Ascending aorta (tissue), 2 donors: ENCODE measurements at regions not wholly inside any gene's neighbourhood (a gene's known extent, or its start where the extent isn't known, plus 50 kb on each side); places are given as distances from the start of the nearest gene placed in this dataset.

ENCODE experiments used
- DNase-seq, 2 donors: peaks; one replicate each; pipeline ENCODE4 v3.0.0-alpha.2; 2019; ENCODE audit warnings: low spot score in 2 of 2
- H3K27ac ChIP-seq, 2 donors: fragments of 200-600 bp; sonication (generic); one replicate each; pipeline ENCODE4 v1.5.1; 2016 to 2017; ENCODE audit warnings: mild to moderate bottlenecking in 1 of 2
- H3K27me3 ChIP-seq: fragments of 200-600 bp; sonication (generic); one replicate; pipeline ENCODE4 v1.5.1; 2017
- H3K36me3 ChIP-seq, 2 donors: fragments of 200-600 bp; sonication (generic); one replicate each; pipeline ENCODE4 v1.5.1; 2016
- H3K4me1 ChIP-seq, 2 donors: fragments of 200-600 bp; sonication (generic); one replicate each; pipeline ENCODE4 v1.5.1; 2016 to 2017; ENCODE audit warnings: mild to moderate bottlenecking in 1 of 2
- H3K4me3 ChIP-seq, 2 donors: fragments of 200-600 bp; sonication (generic); one replicate each; pipeline ENCODE4 v1.5.1; 2016 to 2017; ENCODE audit warnings: mild to moderate bottlenecking in 1 of 2
- H3K9me3 ChIP-seq, 2 donors: fragments of 200-600 bp; sonication (generic); one replicate each; pipeline ENCODE4 v1.5.1; 2016
- CTCF ChIP-seq, 3 experiments: fragments of 200-600 bp in 2 of 3; fragments of 450-650 bp in 1 of 3; sonication (generic) in 2 of 3; IDR thresholded peaks; one replicate each; pipeline ENCODE4 v1.5.1; 2016 to 2019; ENCODE audit warnings: antibody characterized with exemption in 3 of 3, mild to moderate bottlenecking in 1 of 3, moderate library complexity in 1 of 3
- intact Hi-C: fragments of 100-400 bp; cut with DNase I; formaldehyde crosslinking; loops from one replicate; pipeline ENCODE4 v1.15.1; 2023

GRCh38 chr5:121671624-121672023 is 180.1 kb upstream of the FTMT start:
- no peak overlapping the region for H3K4me3 ChIP-seq
- no peaks in the 10 kb centered on the region for H3K4me1 ChIP-seq
- no peak for TF ChIP-seq CTCF (IDR thresholded peaks at IDR 0.05)
- no peaks in the 10 kb centered on the region for H3K27me3 ChIP-seq
- no peak overlapping the region for H3K27ac ChIP-seq
- DNase-seq: no peak
- intact Hi-C loops: no loop called here
- H3K9me3 ChIP-seq: no peaks in the 10 kb centered on the region
- H3K36me3 ChIP-seq: no peaks in the 10 kb centered on the region

DNA sequence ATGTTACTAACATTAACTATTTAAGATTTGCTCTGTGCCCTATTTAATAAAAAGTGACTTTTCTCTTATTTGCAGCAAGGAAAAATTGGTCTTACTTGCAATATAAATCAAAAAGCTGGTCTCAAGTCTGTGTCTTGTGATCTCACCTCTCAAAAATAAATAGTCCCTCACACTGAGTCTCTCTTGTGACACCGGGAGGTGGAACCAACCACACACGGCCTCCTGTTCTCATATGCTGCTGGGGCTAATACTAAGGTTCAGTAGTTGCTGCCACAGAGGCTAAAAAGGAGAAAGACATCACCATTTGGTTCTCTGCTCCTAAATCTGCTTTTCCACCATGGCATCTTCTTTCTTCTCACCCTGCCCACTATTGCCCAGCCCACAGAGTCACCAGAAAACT is 175.8 kb upstream of the FTMT start:
- intact Hi-C loops: no loop called here
- Histone ChIP-seq H3K27ac (no peak overlapping the region), H3K4me1 (no peaks in the 10 kb centered on the region), H3K36me3 (no peaks in the 10 kb centered on the region), H3K4me3 (no peak overlapping the region), H3K27me3 (no peaks in the 10 kb centered on the region), H3K9me3 (peaks cover 0 to 3% of the 10 kb centered on the region in 2 donors)
- DNase-seq: no peak
- no peak for TF ChIP-seq CTCF (IDR thresholded peaks at IDR 0.05)

GRCh38 chr5:121681229-121681855 is 170.3 kb upstream of the FTMT start:
- Histone ChIP-seq H3K4me3 (no peak overlapping the region), H3K27me3 (no peaks in the 10 kb centered on the region), H3K4me1 (no peaks in the 10 kb centered on the region), H3K36me3 (no peaks in the 10 kb centered on the region), H3K9me3 (peaks cover 0 to 3% of the 10 kb centered on the region in 2 donors), H3K27ac (no peak overlapping the region)
- no peak for TF ChIP-seq CTCF (IDR thresholded peaks at IDR 0.05)
- DNase-seq: no peak
- intact Hi-C loops: no loop called here

- no peaks in the 10 kb centered on the region for H3K9me3 ChIP-seq
- H3K4me3 ChIP-seq: no peak overlapping the region
- H3K36me3 ChIP-seq: no peaks in the 10 kb centered on the region
- no peak for DNase-seq
- no peaks in the 10 kb centered on the region for H3K4me1 ChIP-seq
- H3K27ac ChIP-seq: no peak overlapping the region
- intact Hi-C loops: no loop called here
- no peak for TF ChIP-seq CTCF (IDR thresholded peaks at IDR 0.05)
- H3K27me3 ChIP-seq: no peaks in the 10 kb centered on the region
Observed at GRCh38 chr5:121688126-121688525, 163.6 kb upstream of the FTMT start.

DNA sequence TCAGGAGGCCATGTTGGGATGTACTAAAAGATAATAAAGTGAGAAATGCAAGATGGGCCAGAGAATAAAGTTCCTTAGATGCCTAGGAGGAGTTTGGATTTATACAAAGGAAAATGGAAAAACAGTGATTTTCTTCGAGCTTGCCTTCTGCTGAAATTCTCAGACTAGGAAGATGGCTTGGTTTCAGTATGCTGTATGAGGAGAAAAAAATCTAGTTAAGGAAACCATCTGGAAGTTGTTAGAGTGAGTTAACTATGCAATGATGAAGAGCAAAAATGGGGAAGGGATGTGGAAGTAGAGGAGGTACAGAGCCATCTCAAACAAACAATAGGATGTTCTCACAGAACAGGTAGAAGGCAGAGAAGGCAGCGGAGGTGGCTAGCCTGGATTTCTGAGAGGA is 162.9 kb upstream of the FTMT start:
- Histone ChIP-seq H3K27me3 (no peaks in the 10 kb centered on the region), H3K4me3 (no peak overlapping the region), H3K4me1 (no peaks in the 10 kb centered on the region), H3K36me3 (no peaks in the 10 kb centered on the region), H3K9me3 (no peaks in the 10 kb centered on the region), H3K27ac (no peak overlapping the region)
- no peak for TF ChIP-seq CTCF (IDR thresholded peaks at IDR 0.05)
- DNase-seq: no peak
- intact Hi-C loops: no loop called here

- intact Hi-C loops: no loop called here
- no peak overlapping the region for H3K4me3 ChIP-seq
- no peaks in the 10 kb centered on the region for H3K4me1 ChIP-seq
- H3K27me3 ChIP-seq: no peaks in the 10 kb centered on the region
- no peak for TF ChIP-seq CTCF (IDR thresholded peaks at IDR 0.05)
- DNase-seq: no peak
- H3K9me3 ChIP-seq: no peaks in the 10 kb centered on the region
- H3K27ac ChIP-seq: no peak overlapping the region
- no peaks in the 10 kb centered on the region for H3K36me3 ChIP-seq
Observed at GRCh38 chr5:121691478-121691877, 160.2 kb upstream of the FTMT start.
